MM.1S (cell line): ENCODE measurements at regions not wholly inside any gene's neighbourhood (a gene's known extent, or its start where the extent isn't known, plus 50 kb on each side); places are given as distances from the start of the nearest gene placed in this dataset.

Experiments used
- CTCF ChIP-seq: fragments of 300-600 bp; sonication (generic); IDR thresholded peaks from 2 replicates; pipeline ENCODE4 v1.5.1; 2016; ENCODE audit warnings: antibody characterized with exemption, low read length, mixed read lengths
- EZH2 ChIP-seq: fragments of 300-600 bp; sonication (generic); optimal IDR thresholded peaks from 2 replicates; pipeline ENCODE3; 2017; ENCODE audit warnings: low read depth, mild to moderate bottlenecking, antibody characterized with exemption, low read length, mixed read lengths
- EZH2phosphoT487 ChIP-seq: fragments of 300-600 bp; sonication (generic); IDR thresholded peaks from 2 replicates; pipeline ENCODE4 v1.6.1; 2018; ENCODE audit warnings: antibody characterized with exemption, low read length

DNA sequence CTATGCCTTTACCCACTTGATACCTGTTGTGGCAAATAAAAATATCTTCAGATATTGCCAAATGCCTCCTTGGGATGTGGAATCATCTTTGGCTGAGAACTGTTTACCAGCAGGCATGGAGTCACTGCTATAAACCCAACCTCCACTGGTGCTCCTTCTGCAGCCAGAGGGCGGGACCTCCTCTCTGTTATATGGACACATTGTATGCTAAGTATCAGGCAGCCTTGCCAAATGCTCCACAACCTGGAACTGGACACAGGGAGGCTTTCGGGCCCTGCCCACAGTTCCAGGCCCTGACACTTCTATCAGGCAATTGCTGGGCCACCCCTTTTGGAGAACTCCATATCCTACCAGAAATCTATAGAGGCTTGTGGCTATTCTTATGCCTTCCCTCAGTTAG lies 201.0 kb downstream of the TMX1 start:
- TF ChIP-seq CTCF = no peak
- TF ChIP-seq EZH2 = no peak
- TF ChIP-seq EZH2phosphoT487 = no peak
